IPS-20b (cell line): ENCODE measurements at regions not wholly inside any gene's neighbourhood (a gene's known extent, or its start where the extent isn't known, plus 50 kb on each side); places are given as distances from the start of the nearest gene placed in this dataset.

ENCODE experiments used
- H3K27ac ChIP-seq: one replicate; pipeline ENCODE4 v1.5.1; 2013; ENCODE audit warnings: low read length
- H3K27me3 ChIP-seq: 2 replicates; pipeline ENCODE4 v1.6.1; 2013; ENCODE audit warnings: mild to moderate bottlenecking, low read length, inconsistent platforms; ENCODE audit not compliant: insufficient read depth
- H3K36me3 ChIP-seq: 2 replicates; pipeline ENCODE4 v1.6.1; 2013; ENCODE audit warnings: low read depth, mild to moderate bottlenecking, inconsistent platforms, low read length, moderate library complexity; ENCODE audit not compliant: insufficient read depth
- H3K4me1 ChIP-seq: 2 replicates; pipeline ENCODE4 v1.6.1; 2013; ENCODE audit warnings: mild to moderate bottlenecking, control low read depth, inconsistent platforms, low read length, moderate library complexity; ENCODE audit not compliant: insufficient read depth
- H3K4me3 ChIP-seq: 2 replicates; pipeline ENCODE4 v1.5.1; 2013; ENCODE audit warnings: mild to moderate bottlenecking, low read length, inconsistent platforms
- H3K9ac ChIP-seq: 2 replicates; pipeline ENCODE4 v1.6.1; 2013; ENCODE audit warnings: low read depth, mild to moderate bottlenecking, inconsistent platforms, low read length, moderate library complexity
- H3K9me3 ChIP-seq: 2 replicates; pipeline ENCODE4 v1.6.1; 2013; ENCODE audit warnings: mild to moderate bottlenecking, low read depth, low read length, inconsistent platforms; ENCODE audit not compliant: insufficient read depth

DNA sequence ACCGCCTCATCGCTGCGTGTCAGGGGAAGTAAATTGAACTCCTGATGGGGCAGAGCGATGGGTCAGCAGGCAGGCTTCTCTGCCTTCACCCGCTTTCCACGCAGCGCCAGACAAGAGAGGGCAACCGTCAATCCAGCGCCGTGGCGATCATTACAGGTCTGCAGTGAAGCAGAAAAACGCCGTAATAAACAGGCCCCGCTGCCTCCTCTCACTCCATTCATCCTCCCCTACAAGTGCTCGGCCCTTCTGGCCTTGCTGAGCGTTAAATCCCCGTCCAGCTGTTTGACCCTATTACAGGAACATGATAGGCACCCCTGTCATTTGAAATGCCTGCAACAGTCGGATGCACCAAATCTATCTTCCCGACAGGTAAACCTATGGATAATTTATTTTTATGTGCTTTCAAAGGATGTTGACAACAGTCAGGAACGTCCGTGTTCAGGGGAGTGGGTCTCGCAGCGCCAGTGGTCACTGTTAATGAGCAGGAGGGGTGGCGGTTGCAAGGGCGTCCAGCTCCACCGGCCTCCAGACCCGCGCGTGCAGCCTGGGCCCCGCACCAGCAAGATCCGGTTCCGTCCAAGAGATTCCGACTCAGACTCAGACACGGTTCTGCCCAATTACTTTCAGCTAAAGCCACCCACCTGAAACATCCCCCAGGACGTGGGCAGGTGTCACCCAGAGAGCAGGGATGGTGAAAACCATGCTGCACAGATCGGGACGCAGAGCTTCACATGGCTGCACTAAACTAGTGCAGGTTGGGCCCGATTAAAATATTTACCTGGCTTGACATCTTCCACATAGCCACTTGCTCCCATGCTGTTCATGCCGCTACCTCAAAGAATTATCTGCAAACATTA, 508.0 kb upstream of the MGMT start:
- H3K27me3 ChIP-seq, result no peaks in the 10 kb centered on the region
- H3K36me3 ChIP-seq, result no peaks in the 10 kb centered on the region
- H3K4me3 ChIP-seq, result no peak overlapping the region

DNA sequence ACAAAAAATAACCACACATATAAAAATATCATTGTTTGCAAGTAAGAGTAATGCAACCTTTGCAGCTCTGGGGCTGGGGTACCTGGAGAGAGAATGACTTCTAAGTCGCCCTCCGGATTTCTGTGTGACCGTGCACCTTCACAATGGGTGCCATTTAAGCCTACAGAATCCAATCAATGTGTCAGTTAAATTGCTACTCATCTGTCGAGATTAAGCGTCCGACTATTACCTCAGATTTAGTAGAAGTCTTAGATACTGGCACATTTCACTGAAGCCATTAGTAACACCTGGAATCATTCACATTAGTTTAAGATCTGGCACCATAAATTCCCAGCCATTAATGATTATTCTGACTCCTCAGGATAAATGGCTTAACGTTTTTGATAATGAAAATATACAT, 507.3 kb upstream of the MGMT start:
- no peak overlapping the region for H3K4me3 ChIP-seq
- no peaks in the 10 kb centered on the region for H3K4me1 ChIP-seq
- no peak overlapping the region for H3K9ac ChIP-seq
- H3K9me3 ChIP-seq, result no peaks in the 10 kb centered on the region
- H3K27ac ChIP-seq, result no peak overlapping the region
- no peaks in the 10 kb centered on the region for H3K36me3 ChIP-seq
- H3K27me3 ChIP-seq, result no peaks in the 10 kb centered on the region

More for the DNA sequence above, 508.0 kb upstream of the MGMT start:
- H3K9me3 ChIP-seq, result no peaks in the 10 kb centered on the region
- no peak overlapping the region for H3K9ac ChIP-seq
- H3K4me1 ChIP-seq, result no peaks in the 10 kb centered on the region
- H3K27ac ChIP-seq, result no peak overlapping the region

DNA sequence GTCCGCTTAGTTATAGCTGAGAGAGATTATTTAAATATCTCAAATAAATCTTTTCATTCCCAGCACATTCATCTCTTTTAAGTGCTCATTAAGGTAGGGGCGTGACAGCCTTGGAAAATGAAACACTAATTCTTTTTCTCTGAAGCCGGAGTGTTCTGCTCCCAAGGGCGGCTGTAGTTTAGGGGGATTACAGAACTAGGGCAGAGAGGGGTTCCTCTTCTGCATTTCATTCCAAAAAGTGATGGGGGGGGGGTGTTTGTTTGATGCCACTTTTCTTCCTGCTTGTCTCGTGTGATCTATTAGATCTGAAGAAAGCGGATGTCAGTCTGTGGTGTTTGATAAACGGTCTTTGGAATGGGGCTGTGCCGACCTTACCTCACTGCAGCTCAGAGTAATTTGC, 506.5 kb upstream of the MGMT start:
- Histone ChIP-seq H3K27ac (no peak overlapping the region), H3K36me3 (no peaks in the 10 kb centered on the region)

DNA sequence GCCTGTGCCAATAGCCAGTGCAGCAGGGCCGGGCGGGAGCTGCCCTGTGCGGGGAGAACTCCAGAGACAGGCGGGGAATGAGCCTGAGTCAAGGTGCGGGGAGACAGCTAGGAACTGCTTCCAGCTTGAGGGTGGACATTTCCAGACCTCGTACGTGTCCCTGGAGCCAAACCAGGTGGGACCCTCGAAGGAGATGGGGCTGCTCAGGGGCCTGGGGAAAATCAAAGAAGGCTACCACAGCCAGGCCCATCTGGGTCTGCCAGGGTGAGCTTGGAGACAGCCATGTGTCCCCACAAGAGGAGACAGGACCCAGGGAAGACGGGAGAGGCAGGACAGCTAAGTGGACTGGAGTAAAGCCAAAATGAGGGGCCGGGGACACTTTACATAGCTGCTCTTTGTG, 504.9 kb upstream of the MGMT start:
- H3K4me1 ChIP-seq, result no peaks in the 10 kb centered on the region
- no peak overlapping the region for H3K27ac ChIP-seq
- H3K9me3 ChIP-seq, result no peaks in the 10 kb centered on the region
- no peaks in the 10 kb centered on the region for H3K36me3 ChIP-seq
- H3K27me3 ChIP-seq, result no peaks in the 10 kb centered on the region
- H3K4me3 ChIP-seq, result no peak overlapping the region
- H3K9ac ChIP-seq, result no peak overlapping the region

More for the DNA sequence above, 506.5 kb upstream of the MGMT start:
- H3K27me3 ChIP-seq, result no peaks in the 10 kb centered on the region
- no peaks in the 10 kb centered on the region for H3K9me3 ChIP-seq
- no peaks in the 10 kb centered on the region for H3K4me1 ChIP-seq
- no peak overlapping the region for H3K4me3 ChIP-seq
- H3K9ac ChIP-seq, result no peak overlapping the region

DNA sequence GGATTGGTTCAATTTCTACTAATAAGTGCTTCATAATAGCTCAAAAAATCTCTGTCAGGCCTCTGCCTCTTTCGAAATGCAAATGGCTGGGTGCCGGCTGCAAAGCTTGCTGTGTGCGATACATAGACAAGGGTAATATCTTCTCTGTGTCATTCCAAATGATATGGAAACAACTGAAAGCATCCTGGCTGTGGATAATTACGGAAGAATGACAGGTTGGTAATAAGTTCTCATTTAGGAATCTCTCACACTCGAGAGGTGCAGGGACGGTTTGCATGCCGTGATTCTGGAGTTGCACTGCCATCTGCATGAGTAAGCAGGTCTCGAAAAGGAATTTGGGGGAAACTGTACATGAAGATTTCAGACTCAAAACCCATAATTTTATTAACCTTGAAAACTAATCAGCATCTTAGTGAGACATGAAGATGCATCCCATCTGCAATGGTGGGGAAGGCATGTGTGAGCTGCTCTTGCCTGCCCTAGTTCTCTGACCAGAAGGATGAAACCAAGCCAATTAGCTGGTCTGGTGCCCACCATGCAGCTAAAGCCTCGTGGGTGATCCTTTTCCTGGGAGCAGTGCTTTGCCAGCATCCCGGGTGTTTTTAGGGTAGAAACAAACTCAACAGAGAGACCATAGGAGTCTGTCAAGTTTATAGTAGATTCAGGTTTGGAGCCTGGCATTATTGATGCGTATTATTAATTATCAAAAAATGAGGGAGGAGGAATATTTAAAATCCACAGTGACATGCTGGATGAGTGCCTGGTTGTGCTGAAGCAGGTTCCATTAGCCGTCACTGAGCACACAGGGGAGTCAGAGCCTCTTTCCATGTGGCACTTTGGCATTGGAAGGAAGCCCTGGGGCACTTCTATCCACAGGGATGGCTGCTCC, 503.6 kb upstream of the MGMT start:
- no peak overlapping the region for H3K4me3 ChIP-seq
- no peaks in the 10 kb centered on the region for H3K27me3 ChIP-seq
- no peaks in the 10 kb centered on the region for H3K36me3 ChIP-seq
- no peaks in the 10 kb centered on the region for H3K9me3 ChIP-seq
- H3K27ac ChIP-seq, result no peak overlapping the region
- no peak overlapping the region for H3K9ac ChIP-seq
- H3K4me1 ChIP-seq, result no peaks in the 10 kb centered on the region

DNA sequence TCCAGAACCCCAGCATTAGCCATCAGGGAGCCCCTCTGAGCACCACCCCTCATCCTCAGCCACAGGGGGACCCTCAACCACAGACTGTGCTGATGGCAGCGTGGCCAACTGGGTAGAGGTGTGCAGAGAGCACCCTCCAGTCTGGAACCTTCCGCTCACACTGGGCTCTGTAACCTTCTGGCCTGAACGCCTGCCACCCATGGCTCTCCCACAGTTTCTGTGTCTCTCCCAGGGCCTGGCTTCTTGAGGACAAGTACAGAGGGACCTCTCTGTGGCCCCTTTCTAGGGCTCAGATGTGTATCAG, 503.0 kb upstream of the MGMT start:
- Histone ChIP-seq H3K4me1 (no peaks in the 10 kb centered on the region), H3K27ac (no peak overlapping the region), H3K4me3 (no peak overlapping the region), H3K27me3 (no peaks in the 10 kb centered on the region), H3K36me3 (no peaks in the 10 kb centered on the region), H3K9ac (no peak overlapping the region), H3K9me3 (no peaks in the 10 kb centered on the region)

DNA sequence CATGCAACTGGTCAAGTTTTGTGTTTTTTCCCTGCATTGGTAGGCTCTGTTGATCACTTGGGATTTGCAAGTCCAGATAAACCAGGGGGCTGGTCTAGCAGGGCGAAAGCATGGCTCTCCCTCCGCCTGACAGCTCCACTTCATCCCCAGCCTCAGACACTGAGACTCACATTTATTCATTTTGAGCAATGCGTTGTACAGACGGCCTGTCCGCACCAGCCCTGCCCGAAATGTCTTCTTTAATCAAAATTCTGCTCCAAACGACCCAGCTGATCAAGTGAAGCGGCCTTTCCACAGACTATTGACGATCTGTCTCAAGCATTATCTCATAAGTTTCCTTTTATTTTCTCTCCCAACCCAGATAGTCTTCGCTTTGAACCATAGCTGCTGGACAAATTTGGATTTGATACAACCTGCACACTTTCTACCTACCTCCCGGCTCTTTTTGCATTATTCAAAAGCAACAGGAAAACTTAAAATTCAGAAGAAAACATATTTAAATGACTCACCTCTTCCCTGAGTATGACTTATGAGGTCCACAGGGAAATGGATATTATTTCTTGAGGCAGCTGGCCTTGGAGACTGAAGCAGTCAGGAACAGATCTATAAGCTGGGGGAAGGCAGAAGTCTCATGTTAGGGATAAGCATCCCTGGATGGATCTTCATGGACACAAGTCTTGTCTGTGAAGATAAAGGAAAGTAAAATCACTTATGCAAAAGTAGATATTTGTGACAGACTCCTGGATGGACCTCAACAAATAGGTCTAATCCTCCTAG, 498.9 kb upstream of the MGMT start:
- Histone ChIP-seq H3K4me3 (no peak overlapping the region), H3K4me1 (no peaks in the 10 kb centered on the region), H3K27ac (no peak overlapping the region), H3K9ac (no peak overlapping the region), H3K36me3 (no peaks in the 10 kb centered on the region), H3K9me3 (no peaks in the 10 kb centered on the region), H3K27me3 (no peaks in the 10 kb centered on the region)

DNA sequence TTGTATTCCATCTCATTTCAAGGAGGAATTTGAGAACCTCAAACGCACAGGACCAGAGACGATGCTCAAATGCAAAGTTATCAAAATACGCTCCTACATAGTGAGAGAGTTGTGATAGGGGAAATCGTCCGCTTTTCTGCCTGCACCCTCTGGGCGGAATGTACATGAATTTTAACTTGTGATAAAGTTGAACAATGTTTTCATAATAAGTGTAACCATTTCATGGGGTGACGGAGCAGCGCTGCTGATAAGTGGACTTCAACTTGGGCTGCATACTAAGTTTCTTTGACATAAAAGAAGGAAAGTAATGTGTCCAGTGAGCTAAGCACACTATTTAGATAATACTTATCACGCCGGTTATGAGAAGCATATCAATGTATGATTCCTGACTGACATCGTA, 497.5 kb upstream of the MGMT start:
- Histone ChIP-seq H3K9ac (no peak overlapping the region), H3K27ac (no peak overlapping the region), H3K9me3 (no peaks in the 10 kb centered on the region), H3K4me3 (no peak overlapping the region), H3K4me1 (no peaks in the 10 kb centered on the region), H3K36me3 (no peaks in the 10 kb centered on the region), H3K27me3 (no peaks in the 10 kb centered on the region)

DNA sequence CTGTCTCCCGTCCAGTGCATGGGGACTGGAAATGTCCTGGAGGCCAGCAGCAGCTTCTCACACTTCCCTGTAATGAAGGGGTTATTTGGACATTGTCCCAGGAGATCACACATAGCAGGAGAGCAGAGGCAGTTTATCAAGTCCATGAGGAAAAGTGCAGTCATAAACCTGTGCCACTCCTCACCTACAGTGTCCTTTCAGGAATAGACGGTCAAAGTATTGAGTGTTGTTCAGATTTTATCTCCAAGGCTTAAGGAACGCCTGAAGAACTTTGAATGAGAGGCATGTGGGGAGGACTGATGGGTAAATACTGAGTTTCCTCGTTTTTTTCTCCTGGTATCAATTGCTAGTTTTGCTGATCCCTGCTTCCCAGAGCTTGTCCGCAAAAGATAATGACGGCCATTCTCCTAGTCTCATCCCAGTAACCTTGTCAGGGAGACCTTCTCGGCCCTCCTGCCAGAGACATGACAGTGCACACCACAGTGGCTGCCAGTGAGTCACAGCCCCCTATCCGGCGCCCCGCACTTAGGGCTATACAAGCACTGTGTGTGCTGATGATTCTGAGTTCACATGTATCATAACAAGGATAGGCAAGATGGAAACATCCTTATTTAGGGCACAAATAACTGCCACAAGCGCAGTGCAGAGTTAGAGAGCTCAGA, 495.5 kb upstream of the MGMT start:
- no peaks in the 10 kb centered on the region for H3K36me3 ChIP-seq
- no peaks in the 10 kb centered on the region for H3K27me3 ChIP-seq
- no peaks in the 10 kb centered on the region for H3K9me3 ChIP-seq
- no peak overlapping the region for H3K27ac ChIP-seq
- no peaks in the 10 kb centered on the region for H3K4me1 ChIP-seq
- no peak overlapping the region for H3K4me3 ChIP-seq
- no peak overlapping the region for H3K9ac ChIP-seq

DNA sequence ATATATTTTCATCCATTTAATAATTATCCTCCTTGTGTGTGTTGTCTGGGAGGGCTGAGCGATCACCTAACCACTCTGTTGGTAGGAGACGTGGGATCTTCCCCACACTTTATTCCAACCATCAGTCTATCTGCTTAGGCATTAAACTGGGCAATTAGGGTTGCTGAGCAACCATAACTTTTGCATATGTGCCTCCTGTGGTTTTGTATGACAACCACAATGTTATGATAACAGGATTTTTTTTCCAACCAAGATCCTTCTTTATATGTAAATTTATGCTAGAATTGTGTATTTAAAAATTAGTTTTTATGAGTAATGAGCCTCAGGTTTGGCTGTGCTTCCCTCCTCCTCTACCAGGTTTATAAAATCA, 495.0 kb upstream of the MGMT start:
- H3K9ac ChIP-seq, result no peak overlapping the region
- H3K4me3 ChIP-seq, result no peak overlapping the region
- no peaks in the 10 kb centered on the region for H3K27me3 ChIP-seq
- H3K4me1 ChIP-seq, result no peaks in the 10 kb centered on the region
- H3K9me3 ChIP-seq, result no peaks in the 10 kb centered on the region
- no peaks in the 10 kb centered on the region for H3K36me3 ChIP-seq
- no peak overlapping the region for H3K27ac ChIP-seq

DNA sequence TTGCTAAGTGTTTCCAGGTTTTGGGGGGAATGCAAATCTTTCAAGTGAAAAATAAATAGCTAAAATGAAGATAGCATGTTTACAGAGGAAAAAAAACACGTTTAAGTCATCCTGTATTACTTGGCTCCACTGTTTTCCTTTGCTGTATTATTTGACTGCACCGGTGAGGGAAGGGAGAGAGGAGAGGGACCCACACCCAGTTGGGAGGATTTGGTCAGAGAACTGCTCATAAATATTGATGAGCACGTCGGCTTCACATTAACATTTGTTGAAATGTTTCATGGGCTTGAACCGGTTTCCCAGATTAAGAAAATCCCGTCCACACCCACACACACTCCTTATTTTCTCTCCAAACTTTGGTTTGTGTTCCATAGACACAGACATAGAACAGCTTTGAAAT, 493.8 kb upstream of the MGMT start:
- no peak overlapping the region for H3K4me3 ChIP-seq
- no peaks in the 10 kb centered on the region for H3K36me3 ChIP-seq
- no peak overlapping the region for H3K27ac ChIP-seq

More for the DNA sequence above, 493.8 kb upstream of the MGMT start:
- H3K9me3 ChIP-seq, result no peaks in the 10 kb centered on the region
- H3K9ac ChIP-seq, result no peak overlapping the region
- no peaks in the 10 kb centered on the region for H3K27me3 ChIP-seq
- H3K4me1 ChIP-seq, result no peaks in the 10 kb centered on the region
